ENCODE measurements at regions not wholly inside any gene's neighbourhood (a gene's known extent, or its start where the extent isn't known, plus 50 kb on each side); places are given as distances from the start of the nearest gene placed in this dataset.

DNA sequence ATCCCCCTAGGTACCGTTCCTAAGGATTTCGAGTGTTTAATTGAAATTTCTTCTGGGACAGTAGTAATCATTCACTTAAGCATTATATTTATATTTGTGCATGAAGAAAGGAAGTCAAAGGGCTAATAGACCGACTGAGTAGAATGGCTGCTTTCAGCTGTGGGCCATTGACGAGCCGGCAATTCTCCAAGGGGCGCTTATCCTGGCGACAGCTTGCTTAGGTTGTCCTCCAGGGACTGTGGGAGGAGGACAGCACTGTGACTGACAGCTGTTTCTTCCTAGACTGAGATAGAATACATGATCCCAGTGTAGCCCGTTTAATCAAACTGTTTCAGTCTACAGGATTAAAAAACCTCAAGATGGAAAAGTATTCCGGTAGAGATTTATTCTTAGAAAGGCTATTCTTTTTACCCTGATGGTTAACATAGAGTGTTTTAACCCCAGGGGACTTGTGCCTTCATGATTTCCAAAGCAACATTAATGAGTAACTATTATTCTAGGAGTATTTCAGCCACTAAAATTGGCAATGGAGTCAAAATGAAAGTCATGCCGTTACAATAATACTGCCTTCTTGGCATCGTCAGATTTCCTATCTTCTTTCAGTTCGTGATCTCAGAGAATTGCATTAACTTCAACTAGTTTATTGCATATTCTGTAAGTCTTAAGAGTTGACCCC, 943.1 kb upstream of the WWC1 start:
- no peaks in the 10 kb centered on the region for H3K36me3 ChIP-seq (ENCODE audit: control insufficient read depth in 4 of 4, insufficient read depth in 3 of 4, low read depth in 1 of 4, low read length in 3 of 4)
- 82% methylated on average over 12 of the region's 12 CpGs for WGBS
- no peak for TF ChIP-seq SP1 (IDR thresholded peaks at IDR 0.05)
- TF ChIP-seq NR2F2 (IDR thresholded peaks at IDR 0.05) = no peak
- no peak for TF ChIP-seq FOXA2 (IDR thresholded peaks at IDR 0.05)
- no peak for TF ChIP-seq JUND (IDR thresholded peaks at IDR 0.05)
- no peak for TF ChIP-seq RXRA (IDR thresholded peaks at IDR 0.05)
- TF ChIP-seq, protein P1, sequence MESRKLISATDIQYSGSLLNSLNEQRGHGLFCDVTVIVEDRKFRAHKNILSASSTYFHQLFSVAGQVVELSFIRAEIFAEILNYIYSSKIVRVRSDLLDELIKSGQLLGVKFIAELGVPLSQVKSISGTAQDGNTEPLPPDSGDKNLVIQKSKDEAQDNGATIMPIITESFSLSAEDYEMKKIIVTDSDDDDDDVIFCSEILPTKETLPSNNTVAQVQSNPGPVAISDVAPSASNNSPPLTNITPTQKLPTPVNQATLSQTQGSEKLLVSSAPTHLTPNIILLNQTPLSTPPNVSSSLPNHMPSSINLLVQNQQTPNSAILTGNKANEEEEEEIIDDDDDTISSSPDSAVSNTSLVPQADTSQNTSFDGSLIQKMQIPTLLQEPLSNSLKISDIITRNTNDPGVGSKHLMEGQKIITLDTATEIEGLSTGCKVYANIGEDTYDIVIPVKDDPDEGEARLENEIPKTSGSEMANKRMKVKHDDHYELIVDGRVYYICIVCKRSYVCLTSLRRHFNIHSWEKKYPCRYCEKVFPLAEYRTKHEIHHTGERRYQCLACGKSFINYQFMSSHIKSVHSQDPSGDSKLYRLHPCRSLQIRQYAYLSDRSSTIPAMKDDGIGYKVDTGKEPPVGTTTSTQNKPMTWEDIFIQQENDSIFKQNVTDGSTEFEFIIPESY (IDR thresholded peaks at IDR 0.05) = no peak
- TF ChIP-seq HNF4G (IDR thresholded peaks at IDR 0.05) = no peak
- TF ChIP-seq EGR1 (IDR thresholded peaks at IDR 0.05; ENCODE audit: low read depth in 2 of 2) = no peak
- TF ChIP-seq, protein P2, sequence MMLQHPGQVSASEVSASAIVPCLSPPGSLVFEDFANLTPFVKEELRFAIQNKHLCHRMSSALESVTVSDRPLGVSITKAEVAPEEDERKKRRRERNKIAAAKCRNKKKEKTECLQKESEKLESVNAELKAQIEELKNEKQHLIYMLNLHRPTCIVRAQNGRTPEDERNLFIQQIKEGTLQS (IDR thresholded peaks at IDR 0.05) = no peak
- TF ChIP-seq, protein P3, sequence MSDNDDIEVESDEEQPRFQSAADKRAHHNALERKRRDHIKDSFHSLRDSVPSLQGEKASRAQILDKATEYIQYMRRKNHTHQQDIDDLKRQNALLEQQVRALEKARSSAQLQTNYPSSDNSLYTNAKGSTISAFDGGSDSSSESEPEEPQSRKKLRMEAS (IDR thresholded peaks at IDR 0.05) = no peak
- no peak for TF ChIP-seq TAF1 (conservative IDR thresholded peaks at IDR 0.05)
- no peak for TF ChIP-seq GABPA (IDR thresholded peaks at IDR 0.05 in 1 of 2, conservative IDR thresholded peaks at IDR 0.05 in 1 of 2)
- TF ChIP-seq FOXA1 (IDR thresholded peaks at IDR 0.05) = no peak
- TF ChIP-seq, protein P4, sequence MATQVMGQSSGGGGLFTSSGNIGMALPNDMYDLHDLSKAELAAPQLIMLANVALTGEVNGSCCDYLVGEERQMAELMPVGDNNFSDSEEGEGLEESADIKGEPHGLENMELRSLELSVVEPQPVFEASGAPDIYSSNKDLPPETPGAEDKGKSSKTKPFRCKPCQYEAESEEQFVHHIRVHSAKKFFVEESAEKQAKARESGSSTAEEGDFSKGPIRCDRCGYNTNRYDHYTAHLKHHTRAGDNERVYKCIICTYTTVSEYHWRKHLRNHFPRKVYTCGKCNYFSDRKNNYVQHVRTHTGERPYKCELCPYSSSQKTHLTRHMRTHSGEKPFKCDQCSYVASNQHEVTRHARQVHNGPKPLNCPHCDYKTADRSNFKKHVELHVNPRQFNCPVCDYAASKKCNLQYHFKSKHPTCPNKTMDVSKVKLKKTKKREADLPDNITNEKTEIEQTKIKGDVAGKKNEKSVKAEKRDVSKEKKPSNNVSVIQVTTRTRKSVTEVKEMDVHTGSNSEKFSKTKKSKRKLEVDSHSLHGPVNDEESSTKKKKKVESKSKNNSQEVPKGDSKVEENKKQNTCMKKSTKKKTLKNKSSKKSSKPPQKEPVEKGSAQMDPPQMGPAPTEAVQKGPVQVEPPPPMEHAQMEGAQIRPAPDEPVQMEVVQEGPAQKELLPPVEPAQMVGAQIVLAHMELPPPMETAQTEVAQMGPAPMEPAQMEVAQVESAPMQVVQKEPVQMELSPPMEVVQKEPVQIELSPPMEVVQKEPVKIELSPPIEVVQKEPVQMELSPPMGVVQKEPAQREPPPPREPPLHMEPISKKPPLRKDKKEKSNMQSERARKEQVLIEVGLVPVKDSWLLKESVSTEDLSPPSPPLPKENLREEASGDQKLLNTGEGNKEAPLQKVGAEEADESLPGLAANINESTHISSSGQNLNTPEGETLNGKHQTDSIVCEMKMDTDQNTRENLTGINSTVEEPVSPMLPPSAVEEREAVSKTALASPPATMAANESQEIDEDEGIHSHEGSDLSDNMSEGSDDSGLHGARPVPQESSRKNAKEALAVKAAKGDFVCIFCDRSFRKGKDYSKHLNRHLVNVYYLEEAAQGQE (IDR thresholded peaks at IDR 0.05) = no peak
- no peak for TF ChIP-seq HNF4A (conservative IDR thresholded peaks at IDR 0.05)
- no peak for TF ChIP-seq RAD21 (IDR thresholded peaks at IDR 0.05)
- TF ChIP-seq, protein P5, sequence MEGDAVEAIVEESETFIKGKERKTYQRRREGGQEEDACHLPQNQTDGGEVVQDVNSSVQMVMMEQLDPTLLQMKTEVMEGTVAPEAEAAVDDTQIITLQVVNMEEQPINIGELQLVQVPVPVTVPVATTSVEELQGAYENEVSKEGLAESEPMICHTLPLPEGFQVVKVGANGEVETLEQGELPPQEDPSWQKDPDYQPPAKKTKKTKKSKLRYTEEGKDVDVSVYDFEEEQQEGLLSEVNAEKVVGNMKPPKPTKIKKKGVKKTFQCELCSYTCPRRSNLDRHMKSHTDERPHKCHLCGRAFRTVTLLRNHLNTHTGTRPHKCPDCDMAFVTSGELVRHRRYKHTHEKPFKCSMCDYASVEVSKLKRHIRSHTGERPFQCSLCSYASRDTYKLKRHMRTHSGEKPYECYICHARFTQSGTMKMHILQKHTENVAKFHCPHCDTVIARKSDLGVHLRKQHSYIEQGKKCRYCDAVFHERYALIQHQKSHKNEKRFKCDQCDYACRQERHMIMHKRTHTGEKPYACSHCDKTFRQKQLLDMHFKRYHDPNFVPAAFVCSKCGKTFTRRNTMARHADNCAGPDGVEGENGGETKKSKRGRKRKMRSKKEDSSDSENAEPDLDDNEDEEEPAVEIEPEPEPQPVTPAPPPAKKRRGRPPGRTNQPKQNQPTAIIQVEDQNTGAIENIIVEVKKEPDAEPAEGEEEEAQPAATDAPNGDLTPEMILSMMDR (IDR thresholded peaks at IDR 0.05; ENCODE audit: low read depth, low read length, missing input control) = no peak
- TF ChIP-seq YY1 (IDR thresholded peaks at IDR 0.05) = no peak
- no peak overlapping the region for H3K9ac ChIP-seq (ENCODE audit: low read depth in 1 of 2, low read length in 2 of 2)
- H3K9me3 ChIP-seq (ENCODE audit: control insufficient read depth in 4 of 4, low read length in 3 of 4) = no peaks in the 10 kb centered on the region
- no peak overlapping the region for H3K27ac ChIP-seq (ENCODE audit: low read depth in 1 of 2, low read length in 2 of 2)
- no peak for DNase-seq (ENCODE audit: low spot score)
- peak overlapping the region in 2 of 3 donors; percentile 42 to 58 for H3K4me3 ChIP-seq (ENCODE audit: low read depth in 1 of 3, low read length in 3 of 3)
- H3K4me1 ChIP-seq (ENCODE audit: control insufficient read depth in 4 of 4, insufficient read depth in 4 of 4, low read length in 3 of 4) = peaks cover 0 to 9% (median 0%) of the 10 kb centered on the region in 4 donors
- H3K27me3 ChIP-seq (ENCODE audit: control insufficient read depth in 4 of 4, insufficient read depth in 4 of 4, low read length in 3 of 4) = no peaks in the 10 kb centered on the region

Data from liver (tissue), 8 donors.